Fibroblast of pulmonary artery (primary cell): ENCODE measurements at regions not wholly inside any gene's neighbourhood (a gene's known extent, or its start where the extent isn't known, plus 50 kb on each side); places are given as distances from the start of the nearest gene placed in this dataset.

ENCODE experiments used
- DNase-seq: peaks from one replicate; pipeline ENCODE4 v3.0.0-alpha.2; 2010; ENCODE audit warnings: low read depth
- H3K4me3 ChIP-seq: replicated peaks from 2 replicates; pipeline ENCODE4 v1.5.1; 2011; ENCODE audit warnings: low read depth, mild to moderate bottlenecking, control low read depth, low read length, moderate library complexity
- TF ChIP-seq, protein P1 (sequence below): IDR thresholded peaks from 2 replicates; pipeline ENCODE4 v1.5.1; 2011; ENCODE audit warnings: mild to moderate bottlenecking, control low read depth, low read length, inconsistent platforms; ENCODE audit errors: missing control alignments

DNA sequence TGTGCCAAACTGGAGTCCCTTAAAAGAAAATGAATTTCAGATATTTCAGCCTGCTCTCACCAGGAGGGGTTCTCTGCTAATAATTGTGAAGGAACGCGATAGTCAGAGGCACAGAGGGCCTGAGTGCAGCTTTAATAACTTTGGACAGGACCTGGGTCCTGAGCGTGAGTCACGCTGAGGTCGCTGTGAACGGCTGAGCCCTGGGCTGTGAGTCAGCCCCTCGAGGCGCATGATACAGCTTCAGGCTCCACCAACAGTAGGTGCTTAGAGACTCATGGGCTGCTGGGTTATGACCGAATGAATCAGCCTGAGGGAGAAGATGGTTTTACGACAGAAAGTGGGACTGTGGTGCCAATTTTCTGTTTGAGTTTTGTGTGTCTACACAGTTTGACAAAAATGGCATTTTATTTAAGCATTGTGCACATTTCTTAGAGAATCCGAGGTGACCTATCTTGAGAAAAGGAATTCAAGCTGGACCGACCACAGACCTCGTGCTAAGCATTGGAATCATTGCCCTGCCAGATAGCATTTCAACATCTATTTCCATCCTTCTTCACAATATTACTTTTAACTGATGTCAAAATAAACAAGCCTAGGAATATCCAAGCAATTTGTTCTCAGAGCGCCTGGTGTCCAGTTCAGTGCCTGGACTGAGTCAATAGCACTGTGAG lies 183.0 kb downstream of the THBS2 start:
- H3K4me3 ChIP-seq = peak overlapping the region; percentile 6
- DNase-seq = peak; percentile 98
- TF ChIP-seq, protein P1, sequence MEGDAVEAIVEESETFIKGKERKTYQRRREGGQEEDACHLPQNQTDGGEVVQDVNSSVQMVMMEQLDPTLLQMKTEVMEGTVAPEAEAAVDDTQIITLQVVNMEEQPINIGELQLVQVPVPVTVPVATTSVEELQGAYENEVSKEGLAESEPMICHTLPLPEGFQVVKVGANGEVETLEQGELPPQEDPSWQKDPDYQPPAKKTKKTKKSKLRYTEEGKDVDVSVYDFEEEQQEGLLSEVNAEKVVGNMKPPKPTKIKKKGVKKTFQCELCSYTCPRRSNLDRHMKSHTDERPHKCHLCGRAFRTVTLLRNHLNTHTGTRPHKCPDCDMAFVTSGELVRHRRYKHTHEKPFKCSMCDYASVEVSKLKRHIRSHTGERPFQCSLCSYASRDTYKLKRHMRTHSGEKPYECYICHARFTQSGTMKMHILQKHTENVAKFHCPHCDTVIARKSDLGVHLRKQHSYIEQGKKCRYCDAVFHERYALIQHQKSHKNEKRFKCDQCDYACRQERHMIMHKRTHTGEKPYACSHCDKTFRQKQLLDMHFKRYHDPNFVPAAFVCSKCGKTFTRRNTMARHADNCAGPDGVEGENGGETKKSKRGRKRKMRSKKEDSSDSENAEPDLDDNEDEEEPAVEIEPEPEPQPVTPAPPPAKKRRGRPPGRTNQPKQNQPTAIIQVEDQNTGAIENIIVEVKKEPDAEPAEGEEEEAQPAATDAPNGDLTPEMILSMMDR = peak; percentile 23

DNA sequence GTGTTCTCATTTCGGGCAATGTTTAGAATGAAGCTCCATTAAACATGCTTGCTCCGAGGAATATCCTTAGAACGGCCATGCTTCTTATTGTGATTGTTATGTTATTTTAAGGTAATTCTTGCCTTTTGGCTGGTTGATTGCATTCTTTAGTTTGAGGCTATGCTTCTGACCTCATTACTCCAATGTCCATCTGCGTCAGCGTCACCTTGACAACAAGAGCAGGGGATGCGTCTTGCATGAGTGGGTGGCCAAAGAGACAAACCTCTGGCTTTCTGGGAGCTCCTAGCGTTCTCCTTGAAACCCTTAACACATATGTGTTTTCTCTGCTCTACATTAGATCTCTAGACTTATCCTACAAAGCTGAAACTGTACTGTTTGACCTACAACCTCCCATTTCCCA lies 184.3 kb downstream of the THBS2 start:
- no peak for DNase-seq
- no peak overlapping the region for H3K4me3 ChIP-seq
- TF ChIP-seq, protein P1 = no peak

DNA sequence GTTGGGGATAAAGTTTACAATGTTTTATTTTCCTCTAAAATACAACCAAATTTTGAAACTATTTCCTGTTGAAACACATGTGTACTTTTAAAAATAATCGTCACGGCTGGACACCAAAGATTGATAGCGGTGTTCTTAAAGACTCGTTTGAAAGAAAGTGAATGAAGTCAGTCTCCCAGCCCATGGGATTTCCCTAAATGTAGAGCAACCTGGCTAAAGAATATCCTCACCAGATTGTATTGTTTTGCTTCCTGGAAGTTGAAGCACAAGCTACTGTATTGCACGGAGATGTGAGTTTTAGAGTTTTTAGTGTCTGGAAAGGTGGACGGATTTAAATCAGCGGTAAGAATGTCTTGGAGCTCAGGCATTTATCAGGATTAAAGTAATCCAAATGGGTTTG lies 189.5 kb downstream of the THBS2 start:
- DNase-seq = no peak
- TF ChIP-seq, protein P1 = no peak

DNA sequence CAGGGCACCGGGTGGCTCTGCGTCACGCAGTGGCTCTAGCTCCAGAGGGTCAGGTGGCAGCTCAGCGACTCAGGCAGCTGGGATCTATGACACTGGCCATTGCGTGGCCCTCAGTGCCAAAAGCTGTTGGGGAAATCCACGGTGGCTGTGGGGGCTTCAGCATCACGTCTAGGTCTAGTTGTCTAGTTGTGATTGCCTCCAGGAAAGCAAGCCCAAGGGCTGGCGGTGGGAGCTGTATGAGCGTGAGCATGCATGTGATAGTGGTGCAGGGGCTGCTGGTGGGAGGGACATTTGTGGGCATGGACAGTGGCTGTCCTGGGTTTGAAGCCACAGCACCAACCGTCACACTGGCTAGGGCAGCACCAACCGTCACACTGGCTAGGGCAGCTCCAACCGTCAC lies 191.4 kb downstream of the THBS2 start:
- no peak overlapping the region for H3K4me3 ChIP-seq
- TF ChIP-seq, protein P1 = no peak
- no peak for DNase-seq

More for the DNA sequence above, 189.5 kb downstream of the THBS2 start:
- H3K4me3 ChIP-seq = no peak overlapping the region

DNA sequence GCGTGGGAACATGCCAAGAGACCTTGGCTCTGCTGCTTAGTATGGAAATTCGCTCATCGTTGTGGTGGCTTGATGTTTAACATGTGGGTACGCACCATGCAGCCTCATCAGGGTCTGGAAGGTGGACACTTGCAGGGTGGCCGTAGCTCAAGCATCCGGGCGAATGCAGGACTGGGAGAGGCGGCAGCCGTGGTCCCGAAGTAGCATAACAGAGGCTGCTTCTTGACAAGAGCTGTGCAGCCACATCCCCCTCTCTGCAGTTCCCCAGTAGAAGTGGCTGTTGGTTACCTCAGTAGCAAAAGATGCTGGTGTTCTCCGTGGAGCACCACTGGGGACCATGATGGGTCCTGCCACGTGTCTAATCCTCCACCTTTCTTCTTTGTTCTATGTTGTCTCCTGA lies 195.0 kb downstream of the THBS2 start:
- TF ChIP-seq, protein P1 = no peak
- H3K4me3 ChIP-seq = no peak overlapping the region
- DNase-seq = no peak

DNA sequence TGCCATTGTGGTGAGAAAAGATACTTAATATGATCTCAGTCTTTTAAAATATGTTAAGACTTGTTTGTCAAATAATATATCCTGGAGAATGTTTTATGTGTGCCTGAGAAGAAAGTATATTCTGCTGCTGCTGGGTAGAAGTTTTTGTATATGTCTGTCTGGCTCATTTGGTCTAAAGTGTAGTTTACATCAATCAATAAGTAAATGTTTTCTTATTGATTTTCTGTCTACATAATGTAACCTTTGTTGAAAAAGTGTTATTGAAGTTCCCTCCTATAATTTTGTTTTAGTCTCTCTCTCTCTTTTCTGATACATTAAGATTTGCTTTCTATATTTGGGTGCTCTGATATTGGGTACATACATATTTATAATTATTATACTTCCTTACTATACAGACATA lies 201.2 kb downstream of the THBS2 start:
- no peak for DNase-seq
- TF ChIP-seq, protein P1 = no peak
- no peak overlapping the region for H3K4me3 ChIP-seq

DNA sequence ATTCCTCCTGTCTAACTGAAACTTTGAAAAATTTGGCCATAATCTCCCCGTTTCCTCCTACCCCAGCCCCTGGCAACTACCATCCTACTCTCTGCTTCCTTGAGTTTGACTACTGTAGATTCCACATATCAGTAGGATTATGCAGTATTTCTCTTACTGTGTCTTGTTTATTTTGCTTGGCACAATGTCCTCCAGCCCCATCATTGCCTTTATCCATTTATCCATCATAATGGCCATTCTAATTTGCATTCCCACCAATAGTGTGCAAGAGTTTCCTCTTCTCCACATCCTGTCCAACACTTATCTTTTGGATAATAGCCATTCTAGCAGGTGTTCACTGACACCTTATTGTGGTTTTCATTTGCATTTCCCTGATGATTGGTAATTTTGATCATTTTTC lies 202.3 kb downstream of the THBS2 start:
- no peak for DNase-seq
- H3K4me3 ChIP-seq = no peak overlapping the region
- TF ChIP-seq, protein P1 = no peak
